ENCODE measurements at regions not wholly inside any gene's neighbourhood (a gene's known extent, or its start where the extent isn't known, plus 50 kb on each side); places are given as distances from the start of the nearest gene placed in this dataset.

GRCh38 chr12:45102818-45103217, 51.9 kb upstream of the DBX2 start:
- no peak for DNase-seq

GRCh38 chr12:45105996-45106395, 55.1 kb upstream of the DBX2 start:
- DNase-seq: no peak

GRCh38 chr12:45112306-45112705, 61.4 kb upstream of the DBX2 start:
- DNase-seq: no peak

- DNase-seq: no peak
Measured at GRCh38 chr12:45121224-45121623, 70.3 kb upstream of the DBX2 start.

- peak in 2 of 3 donors; percentile 11 to 22 for DNase-seq
Measured at GRCh38 chr12:45122768-45123380, 72.0 kb upstream of the DBX2 start.

- DNase-seq: no peak
Measured at GRCh38 chr12:45124485-45125155, 73.7 kb upstream of the DBX2 start.

- no peak for DNase-seq
Measured at GRCh38 chr12:45125997-45126396, 75.1 kb upstream of the DBX2 start.

GRCh38 chr12:45128637-45129036, 77.7 kb upstream of the DBX2 start:
- no peak for DNase-seq

GRCh38 chr12:45130881-45131281, 80.0 kb upstream of the DBX2 start:
- DNase-seq: peak; percentile 51 to 59 (median 56)

- peak in 2 of 3 donors; percentile 9 to 13 for DNase-seq
Measured at GRCh38 chr12:45131506-45131905, 80.6 kb upstream of the DBX2 start.

- peak in 2 of 3 donors; percentile 21 to 23 for DNase-seq
Measured at GRCh38 chr12:45138609-45139008, 77.3 kb upstream of the ANO6 start.

GRCh38 chr12:45148006-45148405, 67.9 kb upstream of the ANO6 start:
- no peak for DNase-seq

- no peak for DNase-seq
Measured at GRCh38 chr12:45148619-45149018, 67.3 kb upstream of the ANO6 start.

- no peak for DNase-seq
Measured at GRCh38 chr12:45165284-45165683, 50.6 kb upstream of the ANO6 start.

GRCh38 chr12:45166056-45166455, 49.8 kb upstream of the ANO6 start:
- no peak for DNase-seq

Measured in suppressor macrophage treated with lipopolysaccharide for 1 hour (primary cell).